HG02852 (cell line): ENCODE measurements at regions not wholly inside any gene's neighbourhood (a gene's known extent, or its start where the extent isn't known, plus 50 kb on each side); places are given as distances from the start of the nearest gene placed in this dataset.
"Not testable (repeated sequence)": the region's sequence is repeated elsewhere in the genome, so short reads cannot be mapped to it uniquely, and the experiment has no call there.

Source experiments
- ATAC-seq: cut with Tn5 transposase; IDR thresholded peaks from one replicate; pipeline ENCODE4 v1.9.1; 2021; ENCODE audit warnings: mild to moderate bottlenecking, moderate library complexity; ENCODE audit not compliant: unreplicated experiment

DNA sequence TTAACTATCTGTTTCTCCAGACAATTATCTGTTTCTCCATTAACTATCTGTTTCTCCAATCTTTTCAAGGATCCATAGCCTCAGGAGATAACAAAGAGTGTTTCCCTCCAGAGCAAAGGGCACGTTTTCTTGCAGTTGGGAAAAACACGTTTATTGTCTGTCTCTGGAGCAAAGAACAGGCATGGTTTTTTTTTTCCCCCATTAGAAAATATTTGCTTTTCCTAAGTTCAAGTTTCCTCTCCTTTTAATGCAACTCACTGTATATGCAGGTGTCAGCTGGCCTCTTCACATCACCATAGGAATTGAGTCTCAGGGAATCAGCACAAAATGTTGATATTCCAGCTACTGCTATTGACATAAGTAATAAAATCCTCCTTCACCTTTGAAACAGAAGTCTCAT lies 984.4 kb downstream of the RAB28 start:
- ATAC-seq: no peak

DNA sequence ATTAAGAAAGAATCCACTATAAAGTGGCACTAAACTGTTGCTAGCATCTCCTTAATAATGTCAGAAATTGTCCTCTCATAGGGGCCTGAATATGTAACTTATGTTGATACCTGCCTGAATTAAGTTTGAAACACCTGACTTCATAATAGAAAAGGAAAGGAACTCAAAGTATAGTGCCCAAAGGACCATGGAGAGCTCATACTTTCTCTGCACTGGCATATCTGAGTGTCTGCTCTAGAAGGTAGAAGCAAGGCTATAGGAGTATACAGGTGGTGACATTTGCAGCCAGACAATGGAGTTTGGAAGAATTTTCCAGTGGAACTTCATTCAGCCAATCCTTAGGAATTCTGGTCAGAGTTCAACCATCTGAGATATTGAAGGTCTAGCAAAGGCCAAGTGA lies 988.9 kb downstream of the RAB28 start:
- ATAC-seq: no peak

DNA sequence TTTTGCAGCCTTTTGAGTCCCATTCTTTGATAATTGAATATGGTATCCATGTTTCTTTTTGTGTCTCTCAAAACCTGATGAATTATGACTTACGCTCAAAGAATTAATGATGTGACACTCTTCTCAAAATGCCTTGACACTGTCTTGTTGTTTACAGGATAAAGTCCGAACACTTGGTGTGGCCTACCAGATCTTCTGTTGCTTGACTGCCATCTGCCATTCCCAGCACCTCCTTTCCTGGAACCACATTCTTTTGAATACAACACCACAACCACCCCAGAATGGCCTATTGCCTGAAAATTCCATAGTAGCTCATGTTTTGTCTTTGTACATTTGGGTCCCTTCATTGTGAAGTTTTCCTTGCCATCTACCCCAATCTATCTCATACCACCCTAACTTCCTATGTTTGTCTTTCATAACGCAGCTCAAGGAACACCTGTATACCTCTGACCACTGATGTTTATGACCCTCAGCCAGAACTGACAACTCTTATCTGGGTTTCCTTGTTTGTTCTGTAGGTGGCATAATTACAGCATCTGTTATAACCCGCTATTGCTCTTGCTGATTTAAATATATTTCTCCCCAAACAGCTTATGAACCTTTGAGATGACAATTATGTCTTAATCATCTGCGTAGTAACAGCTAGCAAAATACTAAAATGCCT lies 991.3 kb downstream of the RAB28 start:
- no peak for ATAC-seq

DNA sequence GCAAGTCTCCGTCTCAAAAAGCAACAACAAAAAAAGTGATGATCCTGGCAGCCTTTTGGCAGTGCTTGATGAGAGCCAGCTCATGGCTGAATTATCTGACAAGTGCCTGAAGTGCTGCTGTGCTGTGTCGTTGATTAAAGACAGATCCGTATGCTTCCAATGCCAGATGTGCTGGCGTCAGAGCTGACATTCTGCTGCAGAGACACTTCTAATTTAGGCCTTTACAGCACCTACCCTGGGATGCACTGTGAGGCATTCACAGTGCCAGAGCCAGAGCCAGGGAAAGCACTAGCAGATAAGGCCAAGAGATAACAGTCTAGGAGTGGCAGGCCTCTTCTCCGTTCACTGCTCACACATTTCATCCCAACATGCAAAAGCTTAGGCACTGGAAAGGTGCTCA lies 995.5 kb downstream of the RAB28 start:
- no peak for ATAC-seq

DNA sequence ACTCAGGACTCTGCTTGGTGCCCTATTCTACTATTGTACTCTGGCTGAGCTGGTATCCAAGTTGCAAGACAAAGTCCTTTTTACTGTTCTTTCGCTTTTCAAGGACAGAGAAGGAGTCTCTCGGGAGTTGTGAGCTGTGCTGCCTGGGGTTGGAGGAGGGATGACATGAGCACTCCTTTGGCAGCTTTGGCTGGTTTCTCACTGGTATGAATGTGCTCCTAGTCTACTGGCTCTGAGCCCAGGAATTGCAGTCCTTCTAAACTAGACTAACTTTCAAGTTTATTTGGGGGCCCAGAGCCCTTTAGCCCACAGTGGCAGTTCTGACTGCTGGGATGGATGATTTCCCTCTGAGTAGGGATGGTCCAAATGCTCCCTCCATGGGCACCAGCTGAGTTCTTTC lies 997.1 kb downstream of the RAB28 start:
- ATAC-seq: no peak

DNA sequence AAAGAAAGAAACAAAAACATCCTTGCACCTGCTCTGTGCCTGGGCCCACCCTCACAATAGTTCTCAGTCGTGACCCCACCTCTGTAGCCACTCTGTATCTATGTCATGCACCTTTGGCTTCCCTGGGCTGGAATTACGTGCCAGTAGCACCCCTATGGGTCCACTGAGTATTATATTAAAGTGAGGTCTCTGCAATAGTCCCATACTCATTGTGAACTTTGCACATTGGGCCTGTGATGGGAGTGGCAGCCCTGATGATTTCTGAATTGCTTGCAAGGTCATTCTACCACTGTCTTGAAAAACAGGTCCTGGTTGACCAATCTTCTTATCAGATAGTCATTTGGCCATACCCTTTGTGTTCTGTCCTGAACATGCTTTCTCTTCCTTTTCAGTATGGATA lies 1012.1 kb downstream of the RAB28 start:
- ATAC-seq: no peak

DNA sequence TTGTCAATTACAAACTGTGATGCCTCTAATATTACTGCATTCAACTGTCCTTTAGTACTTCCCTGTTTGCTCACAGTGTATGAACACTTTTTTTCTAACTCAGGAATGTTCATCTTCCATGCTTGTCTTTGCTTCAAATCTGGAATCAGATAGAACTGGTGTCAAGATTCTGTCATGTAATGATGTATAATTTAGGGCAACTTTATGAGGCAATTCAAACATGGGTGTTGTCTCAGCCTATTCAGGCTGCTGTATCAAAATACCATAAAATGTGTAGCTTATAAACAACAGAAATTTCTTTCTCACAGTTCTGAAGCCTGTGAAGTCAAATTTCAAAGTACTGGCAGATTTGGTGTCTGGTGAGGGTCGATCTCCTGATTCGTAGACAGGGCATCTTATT lies 1012.9 kb downstream of the RAB28 start:
- ATAC-seq: no peak

DNA sequence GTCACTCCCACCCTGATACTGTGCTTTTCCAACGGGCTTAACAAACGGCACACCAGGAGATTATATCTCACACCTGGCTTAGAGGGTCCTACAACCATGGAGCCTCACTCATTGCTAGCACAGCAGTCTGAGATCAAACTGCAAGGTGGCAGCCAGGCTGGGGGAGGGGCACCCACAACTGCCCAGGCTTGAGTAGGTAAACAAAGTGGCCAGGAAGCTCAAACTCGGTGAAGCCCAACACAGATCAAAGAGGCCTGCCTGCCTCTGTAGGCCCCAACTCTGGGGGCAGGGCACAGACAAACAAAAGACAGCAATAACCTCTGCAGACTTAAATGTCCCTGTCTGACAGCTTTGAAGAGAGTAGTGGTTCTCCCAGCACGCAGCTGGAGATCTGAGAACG lies 1022.6 kb downstream of the RAB28 start:
- ATAC-seq: not testable (repeated sequence)

DNA sequence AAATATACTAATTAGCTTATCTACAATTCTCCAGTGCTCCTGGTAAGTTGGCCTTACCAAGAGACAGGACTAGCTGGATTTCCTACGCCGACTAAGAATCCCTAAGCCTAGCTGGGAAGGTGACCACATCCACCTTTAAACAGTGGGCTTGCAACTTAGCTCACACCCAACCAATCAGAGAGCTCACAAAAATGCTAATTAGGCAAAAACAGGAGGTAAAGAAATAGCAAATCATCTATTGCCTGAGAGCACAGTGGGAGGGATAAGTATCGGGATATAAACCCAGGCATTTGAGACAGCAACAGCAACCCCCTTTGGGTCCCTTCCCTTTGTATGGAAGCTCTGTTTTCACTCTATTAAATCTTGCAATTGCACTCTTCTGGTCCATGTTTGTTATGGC lies 1025.0 kb downstream of the RAB28 start:
- ATAC-seq: no peak

DNA sequence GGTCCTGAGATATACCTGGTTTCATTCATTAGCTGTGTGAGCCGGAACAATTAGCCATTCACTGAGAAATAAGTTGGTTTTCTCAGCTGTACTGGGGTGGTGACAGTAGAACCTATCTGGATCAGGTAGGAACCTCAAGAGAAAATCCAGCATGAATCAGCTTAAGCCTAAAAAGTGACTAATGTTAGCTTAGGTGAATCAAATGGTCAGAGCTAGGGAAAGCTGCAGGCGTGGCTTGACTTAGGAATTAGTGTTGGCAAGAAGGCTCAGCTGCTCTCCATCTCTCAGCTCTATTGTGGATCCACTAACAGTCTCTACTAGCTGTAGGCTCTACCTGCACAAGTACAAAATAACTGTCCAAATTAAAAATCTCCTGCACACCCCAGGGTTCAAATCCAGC lies 1025.5 kb downstream of the RAB28 start:
- ATAC-seq: no peak

DNA sequence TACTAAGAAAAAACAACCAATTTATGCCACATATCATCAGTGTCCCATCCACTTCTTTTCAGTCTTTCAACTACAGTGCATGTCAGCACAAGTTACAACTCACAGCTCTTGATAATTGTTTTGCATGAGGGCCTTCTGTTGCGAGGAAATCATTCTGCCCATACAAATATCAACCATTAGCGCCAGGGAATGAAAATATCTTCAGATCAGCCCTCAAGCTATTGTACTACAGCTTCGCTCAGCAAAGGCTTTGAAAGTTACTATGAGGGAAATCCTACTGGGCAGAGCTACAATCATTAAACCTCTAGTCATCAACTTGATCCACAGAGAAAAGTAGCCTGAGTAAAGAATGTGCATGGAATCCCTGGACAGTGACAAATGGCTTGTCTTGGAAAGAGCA lies 1023.6 kb upstream of the HS3ST1 start:
- no peak for ATAC-seq

DNA sequence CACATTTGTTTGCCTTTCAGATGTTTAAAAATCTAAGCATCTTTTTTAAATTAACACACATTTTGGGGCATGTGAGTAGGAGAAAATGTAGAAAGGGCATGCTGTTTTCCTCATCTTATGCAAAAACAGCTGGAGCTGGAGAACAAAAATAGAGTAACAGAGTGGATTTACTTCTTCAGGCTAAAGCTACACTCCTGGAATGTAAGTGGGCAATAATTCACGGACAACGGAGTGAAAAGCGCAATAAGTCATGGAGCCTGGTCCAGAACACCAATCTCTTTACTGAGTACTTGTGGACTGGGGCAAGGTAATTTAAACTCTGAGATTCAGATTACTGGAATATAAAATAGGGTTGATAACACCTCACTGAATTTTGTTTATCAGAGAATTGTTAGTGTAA lies 1018.8 kb upstream of the HS3ST1 start:
- ATAC-seq: no peak

DNA sequence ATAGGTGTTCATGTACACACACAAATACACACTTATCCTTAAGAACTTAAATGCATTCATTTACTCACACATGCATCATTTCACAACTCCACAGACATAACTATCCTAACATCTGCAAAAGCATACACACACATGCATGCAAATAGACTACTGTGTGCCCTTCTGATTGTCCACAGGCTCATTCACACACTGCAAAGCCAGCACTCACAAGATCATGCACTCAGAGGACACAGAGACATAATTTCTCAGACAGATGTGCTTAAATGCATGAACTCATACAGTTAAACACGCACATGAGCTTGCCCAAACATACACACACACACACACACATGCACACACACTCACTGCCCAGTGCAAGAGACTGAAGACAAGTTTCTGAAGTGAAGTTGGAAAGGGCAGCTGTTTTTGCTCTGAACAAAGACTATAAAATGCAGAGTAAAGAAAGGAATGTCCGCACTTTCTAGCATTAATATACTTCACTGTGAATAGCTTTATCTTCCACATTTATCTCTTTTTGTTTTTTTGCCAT lies 1018.0 kb upstream of the HS3ST1 start:
- no peak for ATAC-seq

DNA sequence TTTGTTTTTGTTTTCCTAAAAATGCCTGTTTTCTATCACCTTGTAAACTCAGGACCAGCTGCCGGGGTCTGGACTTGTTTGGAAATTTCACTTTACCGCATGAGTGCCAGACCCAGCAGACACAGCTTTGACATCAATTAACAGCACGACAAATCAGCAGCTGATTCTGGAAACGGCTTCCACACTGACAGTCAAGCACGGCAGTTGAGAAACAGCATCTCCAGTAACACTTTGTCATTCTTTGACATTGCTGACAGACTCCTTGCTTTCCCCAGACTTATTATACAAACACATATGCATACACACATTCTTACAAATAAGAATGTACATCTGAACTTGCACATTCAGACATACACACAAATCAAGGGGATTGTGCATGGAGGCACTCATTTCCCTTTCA lies 1017.6 kb upstream of the HS3ST1 start:
- no peak for ATAC-seq

DNA sequence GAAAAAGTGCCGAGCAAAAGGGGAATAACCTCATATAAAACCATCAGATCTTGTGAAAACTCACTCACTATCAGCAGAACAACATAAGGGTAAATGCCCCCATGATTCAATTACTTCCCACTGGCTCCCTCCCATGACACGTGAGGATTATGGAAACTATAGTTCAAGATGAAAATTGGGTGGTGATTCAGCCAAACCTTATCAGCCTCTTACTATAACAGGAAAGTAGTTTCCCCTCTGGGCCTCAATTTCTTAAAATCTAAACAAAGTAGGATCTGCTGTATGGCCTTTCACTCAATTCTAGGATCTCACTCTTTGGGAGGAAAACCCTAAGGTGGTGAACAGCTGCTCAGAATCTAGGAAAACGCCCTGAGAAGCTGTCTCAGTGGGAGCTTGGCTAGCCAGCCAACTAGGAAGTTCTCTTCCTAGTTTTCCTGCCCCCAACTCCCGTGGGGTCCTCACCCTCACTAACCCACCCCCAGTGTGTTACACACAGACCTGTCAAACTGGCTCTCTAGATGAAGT lies 1017.1 kb upstream of the HS3ST1 start:
- ATAC-seq: no peak

DNA sequence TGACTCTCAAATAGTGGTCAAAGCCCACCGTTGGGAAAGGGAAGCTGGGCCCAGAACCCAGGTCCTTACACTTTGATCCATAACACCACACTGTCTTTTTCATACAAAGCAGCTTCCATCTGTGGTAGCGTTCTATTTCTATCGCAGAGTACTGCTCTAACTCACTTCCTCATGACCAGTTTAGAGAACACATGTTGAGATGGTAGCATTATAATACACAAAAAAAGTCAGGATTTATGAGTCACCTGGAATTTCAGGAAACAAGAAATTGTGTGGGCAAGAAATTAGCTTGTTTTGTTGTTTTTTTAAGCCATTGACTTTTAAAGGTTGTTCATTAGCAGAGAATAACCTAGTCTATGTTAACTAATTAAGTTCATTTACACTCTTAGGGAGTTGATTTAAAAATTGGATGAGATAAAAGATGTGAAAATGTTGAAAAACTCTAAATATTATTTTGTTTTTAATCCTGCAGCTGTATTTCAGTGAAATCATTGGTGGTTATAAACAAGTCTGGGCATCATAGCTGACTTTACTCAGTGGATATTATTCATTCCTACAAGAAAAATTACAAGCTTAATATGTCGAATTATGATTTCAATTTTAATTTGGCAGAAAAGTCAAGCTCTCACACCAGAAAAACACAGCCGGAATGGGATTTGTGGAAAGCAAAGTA lies 1011.1 kb upstream of the HS3ST1 start:
- ATAC-seq: no peak

DNA sequence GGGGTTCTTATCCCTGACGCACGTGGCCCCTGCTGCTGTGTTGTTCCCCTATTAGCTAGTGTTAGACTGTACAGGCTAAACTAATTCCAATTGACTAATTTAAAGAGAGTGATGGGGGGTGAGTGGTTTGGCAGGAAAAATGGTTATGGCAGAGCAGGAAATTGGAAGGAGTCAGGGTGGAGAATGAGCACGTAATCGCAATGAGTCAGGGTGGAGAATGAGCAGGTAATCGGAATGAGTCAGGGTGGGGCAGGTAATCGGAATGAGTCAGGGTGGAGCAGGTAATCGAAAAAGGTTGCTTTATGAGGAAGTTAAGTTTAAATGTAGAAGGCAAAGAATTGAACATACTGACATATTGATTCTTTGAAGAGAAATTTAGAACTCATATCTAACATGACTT lies 1002.6 kb upstream of the HS3ST1 start:
- ATAC-seq: not testable (repeated sequence)

DNA sequence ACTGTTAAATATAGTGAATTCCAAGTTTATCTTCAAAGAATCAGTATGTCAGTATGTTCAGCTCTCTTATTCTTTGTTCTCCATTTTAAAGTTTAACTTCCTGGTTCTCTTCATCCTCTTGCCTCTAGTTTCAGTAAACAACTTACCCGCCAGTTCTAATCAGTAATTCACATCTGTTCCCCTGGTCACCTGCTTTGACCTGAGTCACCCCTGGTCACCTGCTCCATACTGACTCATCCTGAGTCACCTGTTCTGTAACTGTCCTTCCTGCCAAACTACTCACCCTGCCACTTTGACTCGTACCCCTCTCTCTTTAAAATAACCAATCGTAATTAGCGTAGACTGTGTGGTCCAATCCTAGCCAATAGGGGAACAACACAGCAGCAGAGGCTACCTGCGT lies 992.7 kb upstream of the HS3ST1 start:
- no peak for ATAC-seq

DNA sequence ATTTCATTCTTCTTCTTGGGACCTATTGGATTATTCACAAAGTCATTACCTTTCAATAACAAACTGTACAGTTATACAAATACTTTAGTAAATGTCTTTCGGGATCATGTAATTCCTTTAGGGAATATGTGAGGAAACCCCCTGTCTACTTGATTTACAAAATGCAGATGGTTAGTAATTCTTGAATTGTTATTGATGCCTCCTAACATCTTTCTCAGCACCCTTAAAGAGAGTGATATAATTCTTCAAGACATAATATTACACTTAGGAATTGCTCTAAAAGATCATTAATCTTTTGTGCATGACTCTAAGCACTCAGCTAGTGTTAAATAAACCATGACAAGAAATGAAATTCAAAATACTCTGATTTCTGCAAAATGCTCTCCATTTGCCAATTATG lies 988.1 kb upstream of the HS3ST1 start:
- ATAC-seq: no peak

DNA sequence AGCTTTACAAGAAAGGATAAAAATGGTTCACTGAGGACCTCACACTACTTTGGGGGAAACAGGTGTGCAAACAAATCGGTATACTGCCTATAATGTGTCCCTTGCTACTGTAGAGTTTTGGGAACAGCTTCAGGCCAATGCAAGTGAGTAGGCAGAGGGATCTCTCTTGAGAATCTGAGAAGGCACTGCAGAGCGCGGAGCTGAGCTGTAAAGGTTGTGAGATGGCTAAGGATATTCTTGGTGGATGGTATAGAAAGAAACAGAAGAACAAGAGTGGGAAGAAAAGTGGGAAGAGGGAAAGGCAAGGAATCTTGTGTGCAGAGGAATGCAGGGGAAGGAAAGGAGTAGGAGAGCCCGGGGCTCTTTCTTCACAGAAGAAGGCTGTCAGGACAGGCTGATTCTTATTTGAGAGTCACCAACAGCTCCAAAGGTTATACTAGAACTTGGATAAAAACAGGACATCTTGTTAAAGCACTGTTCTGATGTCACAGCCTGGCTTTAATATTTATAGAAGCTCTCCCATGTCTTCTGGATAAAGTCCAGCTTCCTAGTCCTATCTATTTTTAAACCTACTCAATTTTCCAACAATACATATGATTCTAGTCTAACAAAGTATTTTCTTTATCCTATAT lies 985.6 kb upstream of the HS3ST1 start:
- ATAC-seq: no peak

DNA sequence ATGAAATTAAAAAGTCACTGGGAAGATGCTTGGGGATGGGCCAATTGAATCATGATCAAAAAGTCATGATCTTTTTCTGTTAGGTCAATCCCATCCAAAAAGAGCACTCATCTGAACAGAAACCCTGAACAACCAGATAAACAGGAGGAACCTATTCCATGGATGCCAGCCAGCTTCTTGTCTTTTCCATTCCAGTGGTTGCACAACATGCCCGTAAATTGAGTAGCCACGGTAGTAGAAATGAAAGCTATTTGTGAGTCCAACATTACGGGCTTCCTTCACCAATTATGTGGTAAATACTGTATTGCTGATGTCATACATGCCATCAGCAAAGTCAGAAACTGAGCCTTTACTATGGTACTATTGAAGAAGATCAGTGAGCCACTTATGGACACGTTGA lies 982.4 kb upstream of the HS3ST1 start:
- no peak for ATAC-seq
